Activated CD8-positive, alpha-beta T cell treated with anti-CD3 and anti-CD28 coated beads for 36 hours (primary cell): ENCODE measurements at regions not wholly inside any gene's neighbourhood (a gene's known extent, or its start where the extent isn't known, plus 50 kb on each side); places are given as distances from the start of the nearest gene placed in this dataset.

Source experiments
- ATAC-seq: fragments of 200-7000 bp; cut with Tn5 transposase; one replicate; pipeline ENCODE4 v1.10.0; 2021; ENCODE audit warnings: mild to moderate bottlenecking, moderate library complexity
- CTCF ChIA-PET: fragments of 350-600 bp; sonication (Branson Sonifier 250); formaldehyde crosslinking; loops from one replicate; lab custom pipeline; 2021; ENCODE audit warnings: antibody characterized with exemption; lab: Charles Lee
- POLR2A ChIA-PET: fragments of 350-600 bp; sonication (Branson Sonifier 250); formaldehyde crosslinking; loops from one replicate; lab custom pipeline; 2021; ENCODE audit warnings: antibody characterized with exemption; lab: Charles Lee
- DNase-seq: peaks from one replicate; pipeline ENCODE4 v3.0.0-alpha.2; 2020
- H3K27ac Mint-ChIP-seq: one replicate; pipeline ENCODE4 v1.8.0; 2021; ENCODE audit warnings: mild to moderate bottlenecking, mixed read lengths
- H3K27me3 Mint-ChIP-seq: one replicate; pipeline ENCODE4 v1.8.0; 2021; ENCODE audit warnings: mixed read lengths
- H3K36me3 Mint-ChIP-seq: one replicate; pipeline ENCODE4 v1.8.0; 2021; ENCODE audit warnings: low read depth, mixed read lengths
- H3K4me1 Mint-ChIP-seq: one replicate; pipeline ENCODE4 v1.8.0; 2021; ENCODE audit warnings: low read depth, mixed read lengths
- H3K4me3 Mint-ChIP-seq: one replicate; pipeline ENCODE4 v1.8.0; 2021; ENCODE audit warnings: mild to moderate bottlenecking, moderate library complexity, mixed read lengths
- H3K9me3 Mint-ChIP-seq: one replicate; pipeline ENCODE4 v1.8.0; 2021; ENCODE audit warnings: mixed read lengths
- intact Hi-C: fragments of 100-400 bp; cut with micrococcal nuclease; formaldehyde crosslinking; loops from one replicate; pipeline ENCODE4 v1.10.0; 2022
- TF ChIP-seq, protein P1 (sequence below): fragments of 200-600 bp; IDR thresholded peaks from one replicate; pipeline ENCODE4 v1.8.0; 2022; ENCODE audit warnings: antibody characterized with exemption, mild to moderate bottlenecking

DNA sequence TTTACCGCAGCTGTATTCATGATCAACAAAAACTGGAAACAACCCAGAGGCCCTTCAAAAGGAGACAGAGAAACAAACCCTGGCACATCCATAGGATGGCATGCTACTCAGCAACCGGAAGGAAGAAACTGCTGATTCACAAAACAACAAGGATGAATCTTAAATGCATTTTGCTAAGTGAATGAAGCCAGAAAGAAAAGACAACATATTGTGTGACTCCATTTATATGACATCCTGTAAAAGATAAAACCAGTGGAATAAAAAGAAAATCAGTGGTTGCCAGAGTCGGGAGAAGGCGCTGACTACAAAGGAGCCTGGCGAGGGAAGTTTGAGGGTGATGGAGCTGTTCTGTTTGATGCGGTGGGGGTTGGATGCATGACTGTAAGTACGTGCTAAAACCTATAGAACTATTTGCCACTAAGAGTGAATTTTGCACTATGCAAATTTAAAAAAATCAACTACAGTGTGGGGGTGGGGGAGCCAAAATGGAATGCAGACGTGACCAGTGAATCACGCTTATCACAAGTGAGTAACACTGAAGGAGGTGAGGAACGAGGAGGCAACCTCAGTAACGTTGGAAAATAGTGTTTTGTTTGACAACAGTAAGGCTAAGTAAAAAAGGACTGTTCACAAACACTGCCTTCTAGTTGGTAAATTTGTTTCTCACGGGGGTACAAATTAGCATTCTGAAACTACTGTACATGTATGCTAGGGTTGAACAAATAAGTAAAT, 108.9 kb downstream of the INHBB start:
- intact Hi-C loops: no loop called here
- ATAC-seq (no peak), DNase-seq (no peak)
- Mint-ChIP-seq H3K4me1 (no peaks in the 10 kb centered on the region), H3K4me3 (no peak overlapping the region), H3K36me3 (no peaks in the 10 kb centered on the region), H3K27me3 (peaks cover 2% of the 10 kb centered on the region), H3K9me3 (peaks cover 15% of the 10 kb centered on the region), H3K27ac (no peak overlapping the region)
- CTCF ChIA-PET: no interaction called here
- TF ChIP-seq, protein P1, sequence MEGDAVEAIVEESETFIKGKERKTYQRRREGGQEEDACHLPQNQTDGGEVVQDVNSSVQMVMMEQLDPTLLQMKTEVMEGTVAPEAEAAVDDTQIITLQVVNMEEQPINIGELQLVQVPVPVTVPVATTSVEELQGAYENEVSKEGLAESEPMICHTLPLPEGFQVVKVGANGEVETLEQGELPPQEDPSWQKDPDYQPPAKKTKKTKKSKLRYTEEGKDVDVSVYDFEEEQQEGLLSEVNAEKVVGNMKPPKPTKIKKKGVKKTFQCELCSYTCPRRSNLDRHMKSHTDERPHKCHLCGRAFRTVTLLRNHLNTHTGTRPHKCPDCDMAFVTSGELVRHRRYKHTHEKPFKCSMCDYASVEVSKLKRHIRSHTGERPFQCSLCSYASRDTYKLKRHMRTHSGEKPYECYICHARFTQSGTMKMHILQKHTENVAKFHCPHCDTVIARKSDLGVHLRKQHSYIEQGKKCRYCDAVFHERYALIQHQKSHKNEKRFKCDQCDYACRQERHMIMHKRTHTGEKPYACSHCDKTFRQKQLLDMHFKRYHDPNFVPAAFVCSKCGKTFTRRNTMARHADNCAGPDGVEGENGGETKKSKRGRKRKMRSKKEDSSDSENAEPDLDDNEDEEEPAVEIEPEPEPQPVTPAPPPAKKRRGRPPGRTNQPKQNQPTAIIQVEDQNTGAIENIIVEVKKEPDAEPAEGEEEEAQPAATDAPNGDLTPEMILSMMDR: no peak
- POLR2A ChIA-PET: no interaction called here

DNA sequence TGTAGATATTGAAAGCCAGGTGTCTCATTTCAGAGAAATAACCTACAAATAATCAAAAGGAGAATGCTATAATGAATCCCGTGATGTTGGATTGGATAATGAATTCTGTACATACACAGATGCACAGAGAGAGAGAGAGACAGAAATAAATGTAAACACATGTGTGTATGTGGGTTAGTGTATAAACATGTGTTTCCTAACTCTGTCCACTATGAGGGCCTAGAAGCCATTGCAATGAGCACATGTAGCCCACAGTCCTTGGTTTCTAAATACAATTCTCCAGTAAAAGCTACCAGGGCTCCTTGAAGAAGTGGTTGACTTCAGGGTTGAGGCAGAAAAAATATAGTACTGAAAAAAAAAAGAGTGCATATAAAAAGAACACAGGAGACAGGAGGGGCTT, 109.5 kb downstream of the INHBB start:
- CTCF ChIA-PET: no interaction called here
- ATAC-seq (no peak), DNase-seq (no peak)
- POLR2A ChIA-PET: no interaction called here
- TF ChIP-seq, protein P1: no peak
- H3K36me3 Mint-ChIP-seq: no peaks in the 10 kb centered on the region
- intact Hi-C loops: no loop called here
- peaks cover 15% of the 10 kb centered on the region for H3K9me3 Mint-ChIP-seq
- H3K27me3 Mint-ChIP-seq: peaks cover 2% of the 10 kb centered on the region
- no peak overlapping the region for H3K27ac Mint-ChIP-seq
- H3K4me1 Mint-ChIP-seq: no peaks in the 10 kb centered on the region
- H3K4me3 Mint-ChIP-seq: no peak overlapping the region

DNA sequence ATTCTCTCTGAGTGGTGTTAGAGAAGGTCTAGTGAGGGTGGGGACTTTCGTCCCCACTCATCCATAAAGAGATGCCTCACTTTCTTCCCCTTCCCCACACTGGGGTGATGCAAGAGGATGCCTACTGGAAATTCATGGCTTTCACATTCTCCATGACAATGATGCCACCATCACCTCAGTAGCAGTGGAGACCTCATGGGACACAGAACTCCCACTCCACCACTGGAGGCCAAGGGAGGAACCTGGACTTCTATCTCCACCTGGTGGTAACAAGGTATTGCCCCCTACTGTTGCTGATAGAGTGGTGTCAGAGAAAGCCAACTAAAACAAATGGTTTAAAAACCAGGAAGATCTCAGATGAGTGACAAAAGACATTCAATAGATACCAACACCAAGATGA, 110.9 kb downstream of the INHBB start:
- TF ChIP-seq, protein P1: no peak
- intact Hi-C loops: no loop called here
- ChIA-PET POLR2A (no interaction called here), CTCF (no interaction called here)
- peaks cover 15% of the 10 kb centered on the region for H3K9me3 Mint-ChIP-seq
- DNase-seq (no peak), ATAC-seq (no peak)
- no peaks in the 10 kb centered on the region for H3K36me3 Mint-ChIP-seq
- H3K27ac Mint-ChIP-seq: no peak overlapping the region
- H3K4me3 Mint-ChIP-seq: no peak overlapping the region
- peaks cover 2% of the 10 kb centered on the region for H3K27me3 Mint-ChIP-seq
- H3K4me1 Mint-ChIP-seq: no peaks in the 10 kb centered on the region

DNA sequence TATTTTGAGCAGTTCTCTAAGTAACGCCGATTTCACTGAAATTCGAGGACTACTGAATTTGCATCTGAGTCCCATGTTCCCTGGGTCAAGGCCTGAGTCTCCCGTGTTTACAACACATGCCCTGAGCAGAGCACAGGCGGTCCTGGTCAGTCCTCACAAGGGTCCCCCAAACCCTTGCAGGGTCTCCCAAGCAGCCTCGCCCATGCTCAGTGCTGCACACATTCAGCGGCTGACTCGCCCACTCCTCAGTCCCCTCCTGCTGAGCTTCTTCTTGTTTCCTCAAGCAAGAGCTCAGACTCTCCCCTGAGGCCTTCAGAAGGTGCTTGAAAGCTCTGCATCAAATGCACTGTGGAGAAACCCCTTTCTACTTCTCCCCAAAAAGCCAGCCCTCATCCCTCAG, 114.6 kb downstream of the INHBB start:
- H3K27ac Mint-ChIP-seq: no peak overlapping the region
- no peaks in the 10 kb centered on the region for H3K36me3 Mint-ChIP-seq
- H3K4me3 Mint-ChIP-seq: no peak overlapping the region
- TF ChIP-seq, protein P1: no peak
- peaks cover 15% of the 10 kb centered on the region for H3K9me3 Mint-ChIP-seq
- POLR2A ChIA-PET: no interaction called here
- H3K4me1 Mint-ChIP-seq: no peaks in the 10 kb centered on the region
- no peak for ATAC-seq
- DNase-seq: no peak
- intact Hi-C loops: no loop called here
- CTCF ChIA-PET: no interaction called here
- H3K27me3 Mint-ChIP-seq: peaks cover 2% of the 10 kb centered on the region

DNA sequence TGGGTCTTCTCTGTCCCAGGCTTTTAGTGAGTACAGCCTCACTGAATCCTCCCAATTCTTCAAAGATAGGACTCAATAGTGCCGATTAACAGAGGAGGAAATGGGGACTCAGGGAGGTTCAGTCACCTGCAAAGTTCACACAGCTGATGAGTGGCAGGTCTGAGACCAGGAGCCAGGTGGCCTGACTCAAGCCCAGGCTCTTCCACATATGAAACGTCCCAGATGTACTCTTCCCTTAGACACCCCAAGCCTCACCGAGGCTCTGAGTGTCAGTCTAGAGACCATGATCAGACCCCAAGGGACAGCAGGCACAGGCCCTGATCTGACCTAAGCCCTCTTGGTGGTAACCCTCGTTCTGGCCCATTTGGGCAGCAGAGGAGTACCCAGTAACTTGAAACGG, 115.2 kb downstream of the INHBB start:
- ChIA-PET CTCF (no interaction called here), POLR2A (no interaction called here)
- no peak for DNase-seq
- Mint-ChIP-seq H3K27ac (no peak overlapping the region), H3K4me1 (no peaks in the 10 kb centered on the region), H3K4me3 (no peak overlapping the region), H3K36me3 (no peaks in the 10 kb centered on the region), H3K27me3 (peaks cover 2% of the 10 kb centered on the region), H3K9me3 (peaks cover 15% of the 10 kb centered on the region)
- intact Hi-C loops: no loop called here
- no peak for ATAC-seq
- TF ChIP-seq, protein P1: no peak
